HCT116 (cell line): ENCODE measurements at regions not wholly inside any gene's neighbourhood (a gene's known extent, or its start where the extent isn't known, plus 50 kb on each side); places are given as distances from the start of the nearest gene placed in this dataset.
"Not testable (repeated sequence)": the region's sequence is repeated elsewhere in the genome, so short reads cannot be mapped to it uniquely, and the experiment has no call there.

Experiments
- ATAC-seq: fragments of 200-7000 bp; cut with Tn5 transposase; 2 replicates; pipeline ENCODE4 v1.9.1; 2020; ENCODE audit warnings: mild to moderate bottlenecking, moderate library complexity
- BruUV-seq: library from RNA; stranded (reverse); fragments of 400-500 nt; replicated peaks from 2 replicates; lab custom pipeline; 2021; lab: Mats Ljungman, UMichigan
- CTCF ChIA-PET: fragments of 300-600 bp; sonication (Branson Sonifier 250); formaldehyde crosslinking; loops from one replicate; lab custom pipeline; 2021; ENCODE audit warnings: antibody characterized with exemption; lab: Charles Lee
- POLR2A ChIA-PET: fragments of 300-600, 350-600 bp; sonication (Branson Sonifier 250); formaldehyde crosslinking; loops from one replicate; lab custom pipeline; 2021; ENCODE audit warnings: antibody characterized with exemption; lab: Charles Lee
- RAD21 ChIA-PET, 2 experiments: fragments of 300-600 bp; sonication (Branson Sonifier 250); formaldehyde crosslinking; loops; one replicate each; lab custom pipeline; 2023; ENCODE audit warnings: low total read pairs in 2 of 2; ENCODE audit not compliant: uncharacterized antibody in 2 of 2, unreplicated experiment in 2 of 2, low non-redundant PET in 1 of 2; lab: Charles Lee
- DNase-seq: peaks from one replicate; pipeline ENCODE4 v3.0.0-alpha.2; 2010; ENCODE audit warnings: low read depth, low spot score
- H2AFZ ChIP-seq: fragments of 200-600 bp; shearing (Covaris generic), sonication (generic); 2 replicates; pipeline ENCODE4 v1.6.1; 2017; ENCODE audit warnings: low read depth, mixed run types, mixed read lengths, antibody characterized with exemption, low read length; ENCODE audit not compliant: poor library complexity, severe bottlenecking
- H3K27ac ChIP-seq: 2 replicates; pipeline ENCODE4 v1.5.1; 2012; ENCODE audit warnings: low read depth, low read length
- H3K27me3 ChIP-seq: fragments of 200-600 bp; sonication (generic); 2 replicates; pipeline ENCODE4 v1.6.1; 2016; ENCODE audit warnings: mixed run types, low read length, mixed read lengths; ENCODE audit not compliant: insufficient read depth
- H3K36me3 ChIP-seq, 2 experiments: fragments of 200-500 bp in 1 of 2; fragments of 200-600 bp in 1 of 2; sonication (Bioruptor generic) in 1 of 2; sonication (generic) in 1 of 2; 2 replicates each; pipeline versions ENCODE4 v1.5.1 to v1.6.1; 2014 to 2016; ENCODE audit warnings: low read length in 2 of 2, inconsistent platforms in 1 of 2, mixed read lengths in 1 of 2, mixed run types in 1 of 2; ENCODE audit not compliant: insufficient read depth in 2 of 2, control insufficient read depth in 1 of 2
- H3K4me1 ChIP-seq, 2 experiments: fragments of 200-600 bp in 1 of 2; sonication (generic) in 1 of 2; 2 replicates each; pipeline versions ENCODE4 v1.5.1 to v1.6.1; 2012 to 2017; ENCODE audit warnings: low read length in 2 of 2, inconsistent platforms in 1 of 2, mild to moderate bottlenecking in 1 of 2, mixed read lengths in 1 of 2, mixed run types in 1 of 2, moderate library complexity in 1 of 2; ENCODE audit not compliant: insufficient read depth in 2 of 2, control insufficient read depth in 1 of 2
- H3K4me2 ChIP-seq: fragments of 200-600 bp; sonication (generic); 2 replicates; pipeline ENCODE4 v1.6.1; 2017; ENCODE audit warnings: mixed run types, low read length, mixed read lengths
- H3K4me3 ChIP-seq, 2 experiments: fragments of 200-600 bp in 1 of 2; sonication (generic) in 1 of 2; replicated peaks in 1 of 2; 2 replicates each; pipeline ENCODE4 v1.5.1; 2011 to 2016; ENCODE audit warnings: low read length in 2 of 2, control low read depth in 1 of 2, low read depth in 1 of 2, mild to moderate bottlenecking in 1 of 2, mixed read lengths in 1 of 2, mixed run types in 1 of 2
- H3K79me2 ChIP-seq: fragments of 200-600 bp; sonication (generic); 2 replicates; pipeline ENCODE4 v1.6.1; 2017; ENCODE audit warnings: mild to moderate bottlenecking, mixed run types, low read length, moderate library complexity, mixed read lengths; ENCODE audit not compliant: insufficient read depth
- H3K9ac ChIP-seq: fragments of 200-600 bp; sonication (generic); 2 replicates; pipeline ENCODE4 v1.6.1; 2016; ENCODE audit warnings: low read length, mixed read lengths
- H3K9me2 ChIP-seq: fragments of 200-600 bp; sonication (generic), shearing (Covaris generic); 2 replicates; pipeline ENCODE4 v1.6.1; 2017; ENCODE audit warnings: mixed run types, mild to moderate bottlenecking, moderate library complexity; ENCODE audit not compliant: insufficient read depth
- H3K9me3 ChIP-seq, 2 experiments: fragments of 200-500 bp in 1 of 2; fragments of 200-600 bp in 1 of 2; sonication (Bioruptor generic) in 1 of 2; sonication (generic) in 1 of 2; 2 replicates each; pipeline ENCODE4 v1.6.1; 2014 to 2017; ENCODE audit warnings: low read length in 2 of 2, mixed read lengths in 2 of 2, inconsistent platforms in 1 of 2, low read depth in 1 of 2, mild to moderate bottlenecking in 1 of 2, mixed run types in 1 of 2, moderate library complexity in 1 of 2; ENCODE audit not compliant: control insufficient read depth in 1 of 2, insufficient read depth in 1 of 2
- H4K20me1 ChIP-seq: fragments of 200-600 bp; sonication (generic), shearing (Covaris generic); 2 replicates; pipeline ENCODE4 v1.6.1; 2017; ENCODE audit warnings: mixed run types, mild to moderate bottlenecking, moderate library complexity; ENCODE audit not compliant: insufficient read depth
- CBX3 ChIP-seq: IDR thresholded peaks from 2 replicates; pipeline ENCODE4 v1.6.1; 2012; ENCODE audit warnings: low read depth
- EGR1 ChIP-seq: IDR thresholded peaks from 2 replicates; pipeline ENCODE4 v1.6.1; 2012; ENCODE audit warnings: low read depth
- FOSL1 ChIP-seq: IDR thresholded peaks from 2 replicates; pipeline ENCODE4 v1.6.1; 2012; ENCODE audit warnings: low read depth
- POLR2A ChIP-seq: IDR thresholded peaks from 2 replicates; pipeline ENCODE4 v1.7.0; 2011; ENCODE audit warnings: borderline replicate concordance; ENCODE audit not compliant: insufficient read depth, insufficient read length; ENCODE audit errors: extremely low read depth
- YY1 ChIP-seq: IDR thresholded peaks from 2 replicates; pipeline ENCODE4 v1.6.1; 2011; ENCODE audit warnings: low read length, low read depth, moderate library complexity, mild to moderate bottlenecking; ENCODE audit not compliant: insufficient replicate concordance; ENCODE audit errors: extremely low read depth
- ZFX ChIP-seq: fragments of 450-650 bp; IDR thresholded peaks from 2 replicates; pipeline ENCODE4 v1.6.1; 2017
- intact Hi-C: fragments of 100-400 bp; cut with micrococcal nuclease; formaldehyde crosslinking; loops from 2 replicates; pipeline ENCODE4 v1.10.0; 2022
- TF ChIP-seq, protein P1 (sequence below): IDR thresholded peaks from 2 replicates; pipeline ENCODE4 v1.6.1; 2012

- POLR2A ChIA-PET = no interaction called here
Measured at GRCh38 chr17:27209316-27209715, 84.6 kb upstream of the WSB1 start.

DNA sequence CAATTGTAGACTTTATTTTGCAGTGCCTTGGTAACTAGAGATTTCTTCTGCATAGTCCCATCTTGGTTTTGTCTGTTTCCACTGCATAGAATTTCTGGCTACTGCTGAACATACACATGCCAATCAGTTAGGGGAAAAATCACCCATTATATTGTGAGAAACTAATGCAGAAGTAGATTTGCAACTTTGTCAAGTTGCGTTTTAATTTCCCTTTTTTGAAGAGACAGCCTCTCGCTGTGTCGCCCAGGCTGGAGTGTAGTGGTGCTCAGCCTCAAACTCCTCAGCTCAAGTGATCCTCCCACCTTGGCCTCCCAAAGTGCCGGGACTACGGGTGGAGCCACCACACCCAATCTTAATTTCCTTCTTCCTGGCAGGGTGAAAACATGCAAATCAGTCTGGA lies 83.1 kb upstream of the WSB1 start:
- H4K20me1 ChIP-seq, BruUV-seq, H3K27ac ChIP-seq, CTCF ChIA-PET, H2AFZ ChIP-seq, DNase-seq, intact Hi-C loops, POLR2A ChIA-PET, H3K4me2 ChIP-seq, RAD21 ChIA-PET, H3K36me3 ChIP-seq, H3K9me3 ChIP-seq, ATAC-seq, H3K79me2 ChIP-seq, H3K27me3 ChIP-seq, H3K9me2 ChIP-seq, H3K9ac ChIP-seq, H3K4me3 ChIP-seq: not testable (repeated sequence)
- H3K4me1 ChIP-seq = peaks cover 5 to 14% of the 10 kb centered on the region in 2 experiments; a peak in 3 of 4 replicates

More at GRCh38 chr17:27209316-27209715, 84.6 kb upstream of the WSB1 start:
- TF ChIP-seq FOSL1 (no peak), POLR2A (no peak), ZFX (no peak), CBX3 (no peak), EGR1 (no peak), YY1 (no peak)
- TF ChIP-seq, protein P1, sequence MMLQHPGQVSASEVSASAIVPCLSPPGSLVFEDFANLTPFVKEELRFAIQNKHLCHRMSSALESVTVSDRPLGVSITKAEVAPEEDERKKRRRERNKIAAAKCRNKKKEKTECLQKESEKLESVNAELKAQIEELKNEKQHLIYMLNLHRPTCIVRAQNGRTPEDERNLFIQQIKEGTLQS = no peak
- H3K4me2 ChIP-seq = no peak overlapping the region
- H3K4me3 ChIP-seq = no peak overlapping the region
- no peaks in the 10 kb centered on the region for H3K36me3 ChIP-seq
- H3K27me3 ChIP-seq = no peaks in the 10 kb centered on the region
- H4K20me1 ChIP-seq = no peaks in the 10 kb centered on the region
- ChIA-PET RAD21 (no interaction called here), CTCF (no interaction called here)
- no peaks in the 10 kb centered on the region for H3K79me2 ChIP-seq
- DNase-seq = no peak
- no peak for ATAC-seq
- no peak overlapping the region for H2AFZ ChIP-seq
- BruUV-seq = no TSS peak
- intact Hi-C loops = no loop called here
- no peak overlapping the region for H3K27ac ChIP-seq
- no peaks in the 10 kb centered on the region for H3K9me2 ChIP-seq
- H3K9ac ChIP-seq = no peak overlapping the region
- no peaks in the 10 kb centered on the region for H3K9me3 ChIP-seq
- H3K4me1 ChIP-seq = peaks cover 5 to 14% of the 10 kb centered on the region in 2 experiments; a peak in 3 of 4 replicates
